HG02642 (cell line): ENCODE measurements at regions not wholly inside any gene's neighbourhood (a gene's known extent, or its start where the extent isn't known, plus 50 kb on each side); places are given as distances from the start of the nearest gene placed in this dataset.

Experiments
- ATAC-seq: cut with Tn5 transposase; IDR thresholded peaks from one replicate; pipeline ENCODE4 v1.9.1; 2021; ENCODE audit warnings: mild to moderate bottlenecking; ENCODE audit not compliant: unreplicated experiment, poor library complexity

DNA sequence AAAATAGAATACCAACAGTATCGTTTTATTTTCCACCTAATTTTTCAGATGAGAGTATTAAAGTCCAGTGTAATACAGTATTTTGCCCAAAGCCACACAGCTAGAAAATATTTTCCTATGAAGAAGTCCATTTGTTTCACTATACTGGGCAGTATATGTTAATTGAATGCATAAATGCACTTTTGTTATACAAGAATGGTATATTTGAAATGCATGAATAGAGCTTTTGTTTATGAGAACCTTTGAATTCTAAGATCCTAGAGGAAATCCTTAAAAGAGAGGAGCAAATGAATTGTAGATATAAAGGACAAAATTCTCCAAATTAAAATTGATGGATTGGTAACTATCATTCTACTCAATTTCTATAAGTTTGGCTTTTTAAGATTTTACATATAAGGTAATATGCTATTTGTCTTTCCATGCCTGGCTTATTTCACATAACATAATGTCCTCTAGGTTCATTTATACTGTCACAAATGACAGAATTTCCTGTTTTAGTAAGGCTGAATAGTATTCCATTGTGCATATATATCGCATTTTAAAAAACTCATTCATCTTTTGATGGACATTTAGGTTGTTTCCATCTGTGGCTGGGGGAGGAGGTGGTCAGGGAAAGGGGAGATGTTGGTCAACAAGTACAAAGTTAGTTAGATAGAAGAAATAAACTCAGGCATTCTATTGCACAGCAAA, 136.6 kb upstream of the DCN start:
- no peak for ATAC-seq

DNA sequence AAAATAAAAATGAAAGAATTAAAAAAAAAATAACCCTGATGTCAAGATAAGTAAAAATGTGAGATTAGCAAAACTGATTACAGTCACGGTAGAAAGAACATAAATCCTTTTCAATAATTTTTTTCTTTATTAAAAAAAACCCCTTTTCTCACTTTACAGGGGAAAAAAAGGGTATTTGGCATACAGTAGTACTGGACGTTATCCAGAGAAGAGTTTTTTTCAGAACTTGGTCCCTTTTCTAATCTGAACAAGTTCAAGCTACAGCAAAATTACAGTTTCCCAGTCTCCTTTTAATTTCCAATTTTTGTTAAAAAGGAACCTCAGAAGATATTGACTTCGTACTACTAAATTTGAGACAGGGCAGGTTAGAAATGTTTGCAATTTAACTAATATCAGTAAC, 134.7 kb upstream of the DCN start:
- ATAC-seq, result no peak

GRCh38 chr12:91316907-91317269, 134.3 kb upstream of the DCN start:
- ATAC-seq, result no peak

DNA sequence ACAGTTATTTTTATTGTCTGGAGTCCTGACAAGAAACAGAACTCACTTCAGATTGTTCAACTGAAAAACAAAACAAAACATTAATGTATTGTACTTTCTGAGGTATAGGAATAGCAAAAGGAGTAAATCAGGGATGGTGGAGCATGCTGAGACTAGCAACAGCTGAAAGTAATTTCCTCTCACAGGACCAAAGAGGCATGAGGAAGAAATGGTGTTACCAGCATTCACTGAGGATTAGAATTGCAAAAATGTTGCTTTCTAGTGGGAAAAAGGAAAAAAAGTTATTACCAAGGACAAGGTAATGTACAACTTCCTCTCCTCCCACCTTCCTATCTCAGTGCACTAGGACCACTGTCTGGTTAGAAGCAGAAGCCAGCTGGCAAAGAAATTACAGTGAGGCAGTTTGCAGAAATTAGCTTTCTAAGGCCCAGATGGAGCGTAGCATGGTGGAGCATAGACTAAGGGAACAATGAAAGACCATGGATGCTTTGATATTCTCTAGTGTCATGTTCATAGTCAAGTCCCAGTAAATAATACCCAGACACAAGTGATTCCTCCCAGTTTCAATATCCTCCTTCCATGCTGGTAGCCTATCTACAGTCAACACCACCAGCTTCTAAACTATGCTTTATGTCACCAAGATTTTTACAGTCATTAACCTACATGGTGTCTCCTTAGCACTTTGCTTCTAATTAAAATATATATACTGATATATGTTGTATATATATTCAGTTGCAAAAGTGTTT, 133.7 kb upstream of the DCN start:
- no peak for ATAC-seq

DNA sequence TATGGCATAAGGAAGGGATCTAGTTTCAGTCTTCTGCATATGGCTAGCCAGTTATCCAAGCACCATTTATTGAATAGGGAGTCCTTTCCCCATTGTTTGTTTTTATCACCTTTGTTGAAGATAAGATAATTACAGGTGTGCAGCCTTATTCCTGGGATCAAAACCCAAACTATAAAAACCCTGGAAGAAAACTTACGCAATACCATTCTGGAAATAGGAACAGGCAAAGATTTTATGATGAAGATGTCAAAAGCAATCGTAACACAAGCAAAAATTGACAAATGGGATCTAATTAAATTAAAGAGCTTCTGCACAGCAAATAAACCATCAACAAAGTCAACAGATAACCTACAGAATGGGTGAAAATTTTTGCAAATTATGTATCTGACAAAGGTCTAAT, 128.5 kb upstream of the DCN start:
- no peak for ATAC-seq

DNA sequence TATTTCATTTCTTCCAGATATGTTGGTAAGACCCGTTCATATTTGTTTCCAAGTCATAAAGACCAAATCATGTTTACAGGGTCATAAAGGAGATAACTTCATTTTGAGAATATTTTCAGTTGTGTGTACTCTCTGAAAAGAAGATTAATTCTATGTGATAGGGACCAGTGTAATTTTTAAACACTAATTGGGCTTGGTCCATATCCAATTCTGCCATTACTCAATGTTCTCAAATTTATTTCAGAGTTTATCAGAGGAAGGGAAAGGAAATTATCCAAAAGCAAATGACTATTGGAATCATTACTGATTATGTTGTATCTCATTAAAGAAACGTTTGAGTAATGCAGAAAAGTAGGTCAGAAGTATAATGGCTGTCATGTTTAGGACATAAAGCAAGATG, 126.8 kb upstream of the DCN start:
- no peak for ATAC-seq

DNA sequence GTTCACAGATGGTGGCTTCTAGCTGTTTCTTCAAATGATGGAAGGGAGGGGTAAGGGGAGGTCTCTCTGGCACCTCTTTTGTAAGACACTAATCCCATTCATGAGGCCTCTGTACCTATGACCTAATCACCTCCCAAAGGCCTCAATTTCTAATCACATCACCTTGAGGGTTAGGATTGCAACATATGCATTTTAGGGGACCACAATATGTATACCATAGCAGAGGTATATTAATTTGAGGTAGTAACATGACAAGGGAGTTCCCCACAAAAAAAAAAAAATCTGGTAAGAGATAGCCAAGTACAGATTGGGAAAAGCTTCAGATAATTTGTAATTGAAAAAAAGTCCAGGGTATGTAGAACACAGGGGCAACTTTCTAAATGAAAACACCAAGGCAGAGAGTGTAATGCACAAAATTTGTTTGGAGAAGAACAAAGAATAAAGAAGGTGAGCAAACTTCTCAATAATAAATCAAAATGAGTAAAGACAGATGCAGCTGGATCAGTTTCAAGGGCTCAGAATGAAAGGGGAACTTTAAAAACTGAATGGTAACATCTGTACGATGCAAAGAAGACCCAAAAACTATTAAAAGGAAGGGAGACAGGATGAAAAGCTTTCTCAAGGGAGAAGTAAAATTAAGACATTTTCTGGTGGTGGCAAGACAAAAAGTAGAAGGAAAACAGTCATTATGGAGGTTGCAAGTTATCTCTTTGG, 125.5 kb upstream of the DCN start:
- ATAC-seq, result no peak

DNA sequence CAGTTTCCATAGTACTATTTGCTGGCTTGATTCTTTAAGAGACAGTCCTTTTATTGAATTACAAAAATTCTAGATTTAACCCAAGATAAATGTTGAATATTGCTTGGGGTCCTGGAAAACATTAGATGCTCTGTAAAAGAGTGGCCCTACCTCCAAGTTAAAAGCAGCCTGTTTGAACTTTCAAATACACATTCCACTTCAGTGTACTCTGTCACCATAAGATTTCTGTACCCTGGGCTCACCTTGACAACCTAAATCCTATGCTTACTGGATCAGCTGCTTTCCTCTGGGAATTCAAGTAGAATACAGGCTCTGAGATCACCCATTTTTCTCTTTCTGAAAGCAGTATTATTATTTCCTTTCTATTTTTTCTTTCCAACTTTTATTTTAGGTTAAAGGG, 107.7 kb upstream of the DCN start:
- ATAC-seq, result no peak

DNA sequence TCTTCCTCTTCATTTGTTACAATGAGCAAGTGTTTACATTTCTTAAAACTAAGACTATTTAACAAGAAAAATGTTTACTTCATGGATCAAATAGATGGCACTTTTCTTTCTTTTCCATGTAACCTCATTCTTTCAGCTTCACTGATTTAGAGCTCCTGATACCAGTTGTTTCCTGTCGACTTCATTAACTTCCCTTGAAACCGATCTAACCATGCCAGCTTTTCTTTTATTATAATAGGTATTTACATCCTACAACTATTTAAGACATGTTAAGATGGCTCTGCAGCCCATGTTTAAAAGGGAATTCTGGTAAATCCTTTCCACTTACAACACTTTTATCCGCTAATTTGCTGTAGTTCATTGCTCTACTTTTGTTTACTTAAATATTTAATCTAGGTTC, 107.3 kb upstream of the DCN start:
- ATAC-seq, result no peak

GRCh38 chr12:91289072-91289471, 106.5 kb upstream of the DCN start:
- ATAC-seq, result no peak

DNA sequence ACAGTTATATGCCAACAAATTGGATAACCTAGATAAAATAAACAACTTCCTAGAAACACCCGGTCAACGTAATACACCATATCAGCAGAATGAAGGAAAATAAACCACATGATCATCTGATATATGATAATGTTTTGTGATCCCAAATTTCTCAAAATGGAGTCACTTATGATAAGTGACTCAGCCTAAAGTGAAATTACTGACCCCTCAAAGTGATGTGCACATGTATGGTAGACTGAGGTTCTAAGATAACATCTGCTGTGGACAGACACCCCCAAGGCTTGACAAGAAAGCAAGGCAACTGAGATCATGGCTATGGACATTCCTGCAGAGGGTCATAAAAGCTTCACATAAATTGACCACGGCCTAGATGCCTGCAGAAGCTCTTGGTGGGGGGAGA, 105.1 kb upstream of the DCN start:
- no peak for ATAC-seq

DNA sequence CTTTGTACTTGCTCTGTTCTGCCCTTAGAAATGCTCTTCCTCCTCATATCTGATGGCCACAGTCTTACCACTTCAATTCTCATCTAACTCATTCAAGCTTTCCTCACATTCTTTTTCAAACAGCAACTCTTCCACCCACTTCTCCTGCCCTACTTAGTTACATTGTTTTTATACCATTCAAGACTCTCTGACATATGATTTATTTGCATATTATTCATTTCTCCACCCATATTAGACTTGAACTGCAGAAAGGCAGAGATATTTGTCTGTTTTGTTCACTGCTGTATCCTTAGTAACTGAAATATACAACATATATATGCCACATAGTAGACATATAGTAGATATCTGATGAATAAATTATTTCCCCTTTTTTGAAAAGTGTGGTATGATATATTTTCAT, 95.5 kb upstream of the DCN start:
- no peak for ATAC-seq

- ATAC-seq, result no peak
Measured at GRCh38 chr12:91276509-91276908, 93.9 kb upstream of the DCN start.

- no peak for ATAC-seq
Measured at GRCh38 chr12:91275321-91275720, 92.7 kb upstream of the DCN start.

GRCh38 chr12:91274916-91275315, 92.3 kb upstream of the DCN start:
- ATAC-seq, result no peak

DNA sequence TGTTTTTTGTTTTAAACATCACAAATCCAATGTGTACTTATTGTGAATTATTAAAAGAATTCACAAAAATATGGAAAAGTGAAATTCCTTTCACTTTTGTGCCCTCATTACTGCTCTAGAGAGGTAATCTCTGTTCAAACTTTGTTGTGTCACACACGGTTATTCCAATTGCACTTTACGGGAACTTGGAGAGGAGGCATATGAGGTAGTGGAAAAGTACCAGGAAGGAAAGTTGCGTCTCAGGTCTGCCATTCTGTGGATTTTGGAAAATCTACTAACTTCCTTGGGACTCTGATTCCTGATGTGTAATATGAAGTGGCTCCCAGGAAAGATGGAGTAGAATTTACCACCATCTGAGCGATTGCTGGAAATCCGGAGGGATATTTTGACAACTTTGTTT, 90.9 kb upstream of the DCN start:
- no peak for ATAC-seq

GRCh38 chr12:91272461-91273063, 89.9 kb upstream of the DCN start:
- ATAC-seq, result no peak

DNA sequence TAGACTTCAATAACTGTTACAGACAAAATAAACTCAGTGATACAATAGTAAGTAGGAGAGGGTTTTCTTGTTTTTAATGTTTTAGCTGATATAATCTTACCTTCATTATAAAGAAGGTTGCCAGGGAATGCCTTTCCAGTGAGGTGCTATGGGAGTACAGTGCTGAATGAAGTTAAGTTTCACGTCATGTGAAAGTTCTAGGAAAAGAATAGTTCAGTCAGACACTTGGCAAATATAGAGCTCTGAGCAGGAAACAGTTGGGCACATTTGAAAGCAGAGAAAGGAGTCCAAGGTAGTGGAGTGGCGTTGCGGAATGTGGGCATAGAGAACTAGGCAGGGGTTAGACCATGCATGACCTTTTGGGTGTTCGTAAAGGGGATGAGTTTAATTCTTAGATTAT, 88.6 kb upstream of the DCN start:
- no peak for ATAC-seq

DNA sequence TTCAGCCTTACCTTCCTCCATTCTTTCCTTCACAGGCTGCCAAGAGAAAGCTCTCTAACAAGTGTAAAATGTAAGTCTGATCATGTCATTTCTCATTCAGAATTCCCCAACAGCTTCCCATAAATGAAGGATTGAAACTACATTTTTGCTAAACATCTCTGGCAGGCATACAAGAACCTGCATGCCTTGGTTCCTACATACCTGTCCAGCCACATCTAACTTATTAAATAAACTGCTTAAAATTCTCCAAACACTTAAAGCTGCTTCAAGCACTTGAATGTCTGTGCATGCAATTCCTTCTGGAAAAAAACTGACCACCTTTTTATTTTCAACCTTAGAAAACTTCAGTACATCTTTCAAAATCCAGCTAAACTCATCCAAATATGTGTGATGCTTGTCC, 84.4 kb upstream of the DCN start:
- ATAC-seq, result no peak

- ATAC-seq, result no peak
Measured at GRCh38 chr12:91264178-91264577, 81.6 kb upstream of the DCN start.
